ENCODE measurements at regions not wholly inside any gene's neighbourhood (a gene's known extent, or its start where the extent isn't known, plus 50 kb on each side); places are given as distances from the start of the nearest gene placed in this dataset.

GRCh38 chr7:47682874-47683273 lies 101.0 kb upstream of the TNS3 start (continued):
- no peak for TF ChIP-seq CHD7 (IDR thresholded peaks at IDR 0.05; ENCODE audit: insufficient replicate concordance, low read length)
